ENCODE measurements at regions not wholly inside any gene's neighbourhood (a gene's known extent, or its start where the extent isn't known, plus 50 kb on each side); places are given as distances from the start of the nearest gene placed in this dataset.
A peak's percentile ranks its signal among the peaks of the same experiment; 100 is the strongest.
"Not testable (repeated sequence)": the region's sequence is repeated elsewhere in the genome, so short reads cannot be mapped to it uniquely, and the experiment has no call there.

GRCh38 chr20:47847220-47847619, 61.9 kb upstream of the SULF2 start:
- ATAC-seq (replicated peaks); H3K9me3 Mint-ChIP-seq; H3K4me1 Mint-ChIP-seq; H3K27ac Mint-ChIP-seq; H3K36me3 Mint-ChIP-seq (ENCODE audit: low read depth); H3K4me3 Mint-ChIP-seq: not testable (repeated sequence)
- peaks cover 25% of the 10 kb centered on the region for H3K27me3 Mint-ChIP-seq

- H3K27me3 Mint-ChIP-seq: peaks cover 23% of the 10 kb centered on the region
- H3K4me3 Mint-ChIP-seq; H3K9me3 Mint-ChIP-seq; H3K36me3 Mint-ChIP-seq (ENCODE audit: low read depth); ATAC-seq (replicated peaks); H3K27ac Mint-ChIP-seq; H3K4me1 Mint-ChIP-seq: not testable (repeated sequence)
Measured at GRCh38 chr20:47846651-47847050, 61.4 kb upstream of the SULF2 start.

GRCh38 chr20:47845382-47845977, 60.2 kb upstream of the SULF2 start:
- not testable (repeated sequence) for H3K4me1 Mint-ChIP-seq; H3K36me3 Mint-ChIP-seq (ENCODE audit: low read depth); ATAC-seq (replicated peaks); H3K27ac Mint-ChIP-seq; H3K4me3 Mint-ChIP-seq; H3K9me3 Mint-ChIP-seq
- peaks cover 17% of the 10 kb centered on the region for H3K27me3 Mint-ChIP-seq

- not testable (repeated sequence) for H3K4me1 Mint-ChIP-seq; H3K36me3 Mint-ChIP-seq (ENCODE audit: low read depth); ATAC-seq (replicated peaks); H3K4me3 Mint-ChIP-seq; H3K9me3 Mint-ChIP-seq; H3K27ac Mint-ChIP-seq
- H3K27me3 Mint-ChIP-seq: peaks cover 13% of the 10 kb centered on the region
Measured at GRCh38 chr20:47844568-47844906, 59.3 kb upstream of the SULF2 start.

- H3K4me1 Mint-ChIP-seq: no peaks in the 10 kb centered on the region
- no peaks in the 10 kb centered on the region for H3K9me3 Mint-ChIP-seq
- no peak overlapping the region for H3K27ac Mint-ChIP-seq
- H3K27me3 Mint-ChIP-seq: peaks cover 11% of the 10 kb centered on the region
- H3K4me3 Mint-ChIP-seq: no peak overlapping the region
- ATAC-seq (replicated peaks): peak; percentile 61
- no peaks in the 10 kb centered on the region for H3K36me3 Mint-ChIP-seq (ENCODE audit: low read depth)
Measured at GRCh38 chr20:47843886-47844567, 58.7 kb upstream of the SULF2 start.

- H3K36me3 Mint-ChIP-seq (ENCODE audit: low read depth); ATAC-seq (replicated peaks); H3K4me3 Mint-ChIP-seq; H3K4me1 Mint-ChIP-seq; H3K9me3 Mint-ChIP-seq; H3K27ac Mint-ChIP-seq: not testable (repeated sequence)
- peaks cover 11% of the 10 kb centered on the region for H3K27me3 Mint-ChIP-seq
Measured at GRCh38 chr20:47842950-47843349, 57.7 kb upstream of the SULF2 start.

GRCh38 chr20:47842004-47842403, 56.7 kb upstream of the SULF2 start:
- H3K9me3 Mint-ChIP-seq; H3K27ac Mint-ChIP-seq; H3K36me3 Mint-ChIP-seq (ENCODE audit: low read depth); H3K4me3 Mint-ChIP-seq; H3K4me1 Mint-ChIP-seq; ATAC-seq (replicated peaks): not testable (repeated sequence)
- peaks cover 11% of the 10 kb centered on the region for H3K27me3 Mint-ChIP-seq

GRCh38 chr20:47836256-47836817, 51.1 kb upstream of the SULF2 start:
- ATAC-seq (replicated peaks); H3K9me3 Mint-ChIP-seq; H3K4me3 Mint-ChIP-seq; H3K36me3 Mint-ChIP-seq (ENCODE audit: low read depth); H3K27me3 Mint-ChIP-seq; H3K4me1 Mint-ChIP-seq; H3K27ac Mint-ChIP-seq: not testable (repeated sequence)

Data from activated T-helper 17 cell treated with anti-CD3 and anti-CD28 coated beads, Interleukin-2, amount 50 U/mL, for 72 hours (primary cell).